ENCODE measurements at regions not wholly inside any gene's neighbourhood (a gene's known extent, or its start where the extent isn't known, plus 50 kb on each side); places are given as distances from the start of the nearest gene placed in this dataset.

DNA sequence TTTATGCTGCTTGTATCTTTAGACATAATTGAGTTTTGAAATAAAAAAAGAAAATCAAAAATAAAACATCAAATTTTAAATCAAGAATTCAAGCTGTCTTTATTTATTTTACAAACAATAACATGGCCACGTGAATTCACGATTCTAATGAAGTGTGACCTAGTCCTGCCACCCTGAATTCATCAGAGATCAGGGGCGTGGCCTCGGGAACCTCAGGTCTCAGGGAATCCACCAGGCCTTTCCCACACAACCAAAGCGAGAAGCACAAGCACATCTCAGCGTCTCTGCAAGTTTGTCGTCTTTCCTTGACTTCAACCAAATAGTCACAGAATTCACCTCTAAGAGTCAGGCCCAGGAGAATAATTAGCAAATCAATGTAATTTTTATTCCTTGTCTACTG, 107.9 kb downstream of the DACT2 start:
- CTCF ChIA-PET: no interaction called here
- H3K27ac ChIP-seq (ENCODE audit: low read depth, low read length): no peak overlapping the region

More for the DNA sequence above, 107.9 kb downstream of the DACT2 start:
- ChIA-PET RAD21 (ENCODE audit: low non-redundant PET in 1 of 2, low total read pairs in 2 of 2, uncharacterized antibody in 2 of 2, unreplicated experiment in 2 of 2) (no interaction called here), POLR2A (no interaction called here)
- Histone ChIP-seq H3K9me2 (ENCODE audit: insufficient read depth) (no peaks in the 10 kb centered on the region), H3K4me3 (replicated peaks in 1 of 2; ENCODE audit: low read depth in 1 of 2, low read length in 2 of 2) (no peak overlapping the region), H4K20me1 (ENCODE audit: insufficient read depth) (no peaks in the 10 kb centered on the region), H3K79me2 (ENCODE audit: insufficient read depth, low read length) (no peaks in the 10 kb centered on the region), H3K4me1 (ENCODE audit: control insufficient read depth in 1 of 2, insufficient read depth in 2 of 2, low read length in 2 of 2) (no peaks in the 10 kb centered on the region), H3K9ac (ENCODE audit: low read length) (no peak overlapping the region), H3K4me2 (ENCODE audit: low read length) (no peak overlapping the region), H3K27me3 (ENCODE audit: insufficient read depth, low read length) (peaks cover 3% of the 10 kb centered on the region; the same call in 1 of the 2 replicates), H3K36me3 (ENCODE audit: control insufficient read depth in 1 of 2, insufficient read depth in 2 of 2, low read length in 2 of 2) (no peaks in the 10 kb centered on the region), H3K9me3 (ENCODE audit: control insufficient read depth in 1 of 2, insufficient read depth in 1 of 2, low read depth in 1 of 2, low read length in 2 of 2) (no peaks in the 10 kb centered on the region), H2AFZ (ENCODE audit: low read depth, low read length, poor library complexity, severe bottlenecking) (no peak overlapping the region)
- no peak for ATAC-seq
- BruUV-seq (replicated peaks): no TSS peak
- no peak for TF ChIP-seq TCF7L2 (IDR thresholded peaks at IDR 0.05; ENCODE audit: borderline replicate concordance, extremely low read depth, insufficient read depth, insufficient read length)
- no peak for TF ChIP-seq YY1 (IDR thresholded peaks at IDR 0.05; ENCODE audit: extremely low read depth, insufficient replicate concordance, low read depth, low read length)
- TF ChIP-seq SRF (IDR thresholded peaks at IDR 0.05; ENCODE audit: low read depth): no peak
- no peak for TF ChIP-seq JUND (IDR thresholded peaks at IDR 0.05)
- no peak for TF ChIP-seq EGR1 (IDR thresholded peaks at IDR 0.05; ENCODE audit: low read depth)
- TF ChIP-seq, protein P1, sequence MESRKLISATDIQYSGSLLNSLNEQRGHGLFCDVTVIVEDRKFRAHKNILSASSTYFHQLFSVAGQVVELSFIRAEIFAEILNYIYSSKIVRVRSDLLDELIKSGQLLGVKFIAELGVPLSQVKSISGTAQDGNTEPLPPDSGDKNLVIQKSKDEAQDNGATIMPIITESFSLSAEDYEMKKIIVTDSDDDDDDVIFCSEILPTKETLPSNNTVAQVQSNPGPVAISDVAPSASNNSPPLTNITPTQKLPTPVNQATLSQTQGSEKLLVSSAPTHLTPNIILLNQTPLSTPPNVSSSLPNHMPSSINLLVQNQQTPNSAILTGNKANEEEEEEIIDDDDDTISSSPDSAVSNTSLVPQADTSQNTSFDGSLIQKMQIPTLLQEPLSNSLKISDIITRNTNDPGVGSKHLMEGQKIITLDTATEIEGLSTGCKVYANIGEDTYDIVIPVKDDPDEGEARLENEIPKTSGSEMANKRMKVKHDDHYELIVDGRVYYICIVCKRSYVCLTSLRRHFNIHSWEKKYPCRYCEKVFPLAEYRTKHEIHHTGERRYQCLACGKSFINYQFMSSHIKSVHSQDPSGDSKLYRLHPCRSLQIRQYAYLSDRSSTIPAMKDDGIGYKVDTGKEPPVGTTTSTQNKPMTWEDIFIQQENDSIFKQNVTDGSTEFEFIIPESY (IDR thresholded peaks at IDR 0.05; ENCODE audit: extremely low read depth, insufficient replicate concordance, low read length): no peak
- TF ChIP-seq, protein P2, sequence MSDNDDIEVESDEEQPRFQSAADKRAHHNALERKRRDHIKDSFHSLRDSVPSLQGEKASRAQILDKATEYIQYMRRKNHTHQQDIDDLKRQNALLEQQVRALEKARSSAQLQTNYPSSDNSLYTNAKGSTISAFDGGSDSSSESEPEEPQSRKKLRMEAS (IDR thresholded peaks at IDR 0.05): no peak
- TF ChIP-seq ZFX (IDR thresholded peaks at IDR 0.05): no peak
- no peak for TF ChIP-seq POLR2A (IDR thresholded peaks at IDR 0.05; ENCODE audit: borderline replicate concordance, extremely low read depth, insufficient read depth, insufficient read length)
- no peak for TF ChIP-seq SIN3A (IDR thresholded peaks at IDR 0.05; ENCODE audit: low read depth)
- TF ChIP-seq, protein P3, sequence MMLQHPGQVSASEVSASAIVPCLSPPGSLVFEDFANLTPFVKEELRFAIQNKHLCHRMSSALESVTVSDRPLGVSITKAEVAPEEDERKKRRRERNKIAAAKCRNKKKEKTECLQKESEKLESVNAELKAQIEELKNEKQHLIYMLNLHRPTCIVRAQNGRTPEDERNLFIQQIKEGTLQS (IDR thresholded peaks at IDR 0.05): no peak
- TF ChIP-seq POLR2AphosphoS5 (IDR thresholded peaks at IDR 0.05; ENCODE audit: low read depth, low read length): no peak
- TF ChIP-seq ZNF274 (IDR thresholded peaks at IDR 0.05; ENCODE audit: low read depth, low read length): no peak
- no peak for TF ChIP-seq CEBPB (IDR thresholded peaks at IDR 0.05; ENCODE audit: low read depth)
- TF ChIP-seq ELF1 (IDR thresholded peaks at IDR 0.05; ENCODE audit: borderline replicate concordance, low read depth): no peak
- DNase-seq (ENCODE audit: low read depth, low spot score): no peak
- intact Hi-C loops (cut with micrococcal nuclease): no loop called here
